OCI-LY1 (cell line): ENCODE measurements at regions not wholly inside any gene's neighbourhood (a gene's known extent, or its start where the extent isn't known, plus 50 kb on each side); places are given as distances from the start of the nearest gene placed in this dataset.

Source experiments
- H2AFZ ChIP-seq: fragments of 200-600 bp; sonication (generic), shearing (Covaris generic); 2 replicates; pipeline ENCODE4 v1.6.0; 2014; ENCODE audit warnings: antibody characterized with exemption, mild to moderate bottlenecking, low read length
- H3F3A ChIP-seq: fragments of 200-600 bp; sonication (generic), shearing (Covaris generic); 2 replicates; pipeline ENCODE4 v1.6.0; 2014; ENCODE audit warnings: mild to moderate bottlenecking, antibody characterized with exemption, low read length, moderate library complexity; ENCODE audit not compliant: insufficient read depth
- H3K27ac ChIP-seq: fragments of 200-600 bp; sonication (generic); 2 replicates; pipeline ENCODE4 v1.5.1; 2014; ENCODE audit warnings: low read length, mixed run types, mild to moderate bottlenecking, low read depth; ENCODE audit not compliant: poor library complexity, severe bottlenecking
- H3K27me3 ChIP-seq: fragments of 200-600 bp; sonication (generic); 2 replicates; pipeline ENCODE4 v1.6.0; 2014; ENCODE audit warnings: antibody characterized with exemption, mild to moderate bottlenecking, low read length, moderate library complexity; ENCODE audit not compliant: insufficient read depth
- H3K36me3 ChIP-seq: fragments of 200-600 bp; sonication (generic); 2 replicates; pipeline ENCODE4 v1.6.1; 2014; ENCODE audit warnings: mild to moderate bottlenecking, antibody characterized with exemption, low read length, moderate library complexity, mixed read lengths; ENCODE audit not compliant: insufficient read depth
- H3K4me1 ChIP-seq: fragments of 200-600 bp; sonication (generic); 2 replicates; pipeline ENCODE4 v1.5.1; 2014; ENCODE audit warnings: mild to moderate bottlenecking, low read length, moderate library complexity; ENCODE audit not compliant: insufficient read depth, severe bottlenecking
- H3K4me2 ChIP-seq: fragments of 200-600 bp; sonication (generic), shearing (Covaris generic); 2 replicates; pipeline ENCODE4 v1.6.1; 2014; ENCODE audit warnings: low read length
- H3K4me3 ChIP-seq: fragments of 200-600 bp; sonication (generic); 2 replicates; pipeline ENCODE4 v1.5.1; 2014; ENCODE audit warnings: low read length, low read depth, mild to moderate bottlenecking, mixed read lengths; ENCODE audit not compliant: poor library complexity, severe bottlenecking
- H3K79me2 ChIP-seq: fragments of 200-600 bp; shearing (Covaris generic); 2 replicates; pipeline ENCODE4 v1.6.1; 2016; ENCODE audit warnings: mixed run types, low read length, mixed read lengths; ENCODE audit not compliant: insufficient read depth
- H3K9ac ChIP-seq: fragments of 200-600 bp; sonication (generic), shearing (Covaris generic); 2 replicates; pipeline ENCODE4 v1.6.1; 2014; ENCODE audit warnings: mild to moderate bottlenecking, low read length, mixed read lengths
- H3K9me2 ChIP-seq: fragments of 200-600 bp; sonication (generic), shearing (Covaris generic); 2 replicates; pipeline ENCODE4 v1.6.1; 2014; ENCODE audit warnings: low read depth, mild to moderate bottlenecking, low read length, mixed read lengths
- H3K9me3 ChIP-seq: fragments of 200-600 bp; shearing (Covaris generic); 2 replicates; pipeline ENCODE4 v1.6.1; 2014; ENCODE audit warnings: low read length, mixed read lengths
- H4K20me1 ChIP-seq: fragments of 200-600 bp; sonication (generic), shearing (Covaris generic); 2 replicates; pipeline ENCODE4 v1.6.0; 2016; ENCODE audit warnings: mild to moderate bottlenecking, low read length; ENCODE audit not compliant: insufficient read depth
- EZH2 ChIP-seq: fragments of 200-600 bp; sonication (generic), shearing (Covaris generic); IDR thresholded peaks from 2 replicates; pipeline ENCODE4 v1.8.0; 2017; ENCODE audit warnings: borderline replicate concordance, mixed run types, mild to moderate bottlenecking, antibody characterized with exemption, low read length, moderate library complexity, mixed read lengths
- TF ChIP-seq, protein P1 (sequence below): fragments of 200-600 bp; sonication (generic), shearing (Covaris generic); IDR thresholded peaks from 2 replicates; pipeline ENCODE4 v1.5.1; 2017; ENCODE audit warnings: mild to moderate bottlenecking, antibody characterized with exemption, low read length, moderate library complexity, mixed read lengths

DNA sequence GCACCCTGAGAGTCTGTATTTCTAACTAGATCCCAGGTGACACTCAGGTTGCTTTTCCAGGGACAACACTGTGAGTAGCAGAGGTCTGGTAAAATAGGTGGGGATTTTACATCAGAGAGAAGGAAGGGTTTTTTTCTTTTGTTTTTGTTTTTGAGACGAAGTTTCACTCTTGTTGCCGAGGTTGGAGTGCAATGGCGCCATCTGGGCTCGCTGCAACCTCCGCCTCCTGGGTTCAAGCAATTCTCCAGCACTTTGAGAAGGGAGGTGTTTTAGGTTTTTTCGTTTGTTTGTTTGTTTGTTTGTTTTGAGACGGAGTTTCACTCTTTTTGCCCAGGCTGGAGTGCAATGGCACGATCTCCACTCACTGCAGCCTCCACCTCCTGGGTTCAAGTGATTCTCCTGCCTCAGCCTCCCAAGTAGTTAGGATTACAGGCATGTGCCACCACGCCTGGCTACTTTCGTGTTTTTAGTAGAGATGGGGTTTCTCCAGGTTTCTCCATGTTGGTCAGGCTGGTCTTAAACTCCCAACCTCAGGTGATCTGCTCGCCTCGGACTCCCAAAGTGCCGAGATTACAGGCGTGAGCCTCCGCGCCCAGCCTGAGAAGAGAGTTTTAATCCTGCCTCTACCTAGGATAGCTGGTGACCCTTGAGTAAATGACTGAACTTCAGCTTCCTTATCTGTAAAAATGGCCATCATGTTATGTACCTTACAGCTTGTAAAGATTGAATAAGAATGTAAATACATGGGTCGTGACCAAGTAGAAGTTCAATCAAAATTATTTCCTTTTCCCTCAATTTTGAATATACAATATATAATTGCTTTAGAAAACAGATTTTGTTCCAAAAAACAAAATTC lies 95.9 kb upstream of the FNDC3B start:
- TF ChIP-seq, protein P1, sequence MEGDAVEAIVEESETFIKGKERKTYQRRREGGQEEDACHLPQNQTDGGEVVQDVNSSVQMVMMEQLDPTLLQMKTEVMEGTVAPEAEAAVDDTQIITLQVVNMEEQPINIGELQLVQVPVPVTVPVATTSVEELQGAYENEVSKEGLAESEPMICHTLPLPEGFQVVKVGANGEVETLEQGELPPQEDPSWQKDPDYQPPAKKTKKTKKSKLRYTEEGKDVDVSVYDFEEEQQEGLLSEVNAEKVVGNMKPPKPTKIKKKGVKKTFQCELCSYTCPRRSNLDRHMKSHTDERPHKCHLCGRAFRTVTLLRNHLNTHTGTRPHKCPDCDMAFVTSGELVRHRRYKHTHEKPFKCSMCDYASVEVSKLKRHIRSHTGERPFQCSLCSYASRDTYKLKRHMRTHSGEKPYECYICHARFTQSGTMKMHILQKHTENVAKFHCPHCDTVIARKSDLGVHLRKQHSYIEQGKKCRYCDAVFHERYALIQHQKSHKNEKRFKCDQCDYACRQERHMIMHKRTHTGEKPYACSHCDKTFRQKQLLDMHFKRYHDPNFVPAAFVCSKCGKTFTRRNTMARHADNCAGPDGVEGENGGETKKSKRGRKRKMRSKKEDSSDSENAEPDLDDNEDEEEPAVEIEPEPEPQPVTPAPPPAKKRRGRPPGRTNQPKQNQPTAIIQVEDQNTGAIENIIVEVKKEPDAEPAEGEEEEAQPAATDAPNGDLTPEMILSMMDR, result no peak
- no peak for TF ChIP-seq EZH2
- H3K27me3 ChIP-seq, result no peaks in the 10 kb centered on the region
- H3K9me2 ChIP-seq, result no peaks in the 10 kb centered on the region
- no peak overlapping the region for H3K4me3 ChIP-seq
- no peaks in the 10 kb centered on the region for H3K9me3 ChIP-seq
- H3K27ac ChIP-seq, result no peak overlapping the region
- H3K79me2 ChIP-seq, result no peaks in the 10 kb centered on the region
- no peaks in the 10 kb centered on the region for H3F3A ChIP-seq
- H3K36me3 ChIP-seq, result no peaks in the 10 kb centered on the region
- H3K4me2 ChIP-seq, result no peak overlapping the region
- no peaks in the 10 kb centered on the region for H3K4me1 ChIP-seq
- no peaks in the 10 kb centered on the region for H4K20me1 ChIP-seq
- no peak overlapping the region for H2AFZ ChIP-seq
- H3K9ac ChIP-seq, result no peak overlapping the region

DNA sequence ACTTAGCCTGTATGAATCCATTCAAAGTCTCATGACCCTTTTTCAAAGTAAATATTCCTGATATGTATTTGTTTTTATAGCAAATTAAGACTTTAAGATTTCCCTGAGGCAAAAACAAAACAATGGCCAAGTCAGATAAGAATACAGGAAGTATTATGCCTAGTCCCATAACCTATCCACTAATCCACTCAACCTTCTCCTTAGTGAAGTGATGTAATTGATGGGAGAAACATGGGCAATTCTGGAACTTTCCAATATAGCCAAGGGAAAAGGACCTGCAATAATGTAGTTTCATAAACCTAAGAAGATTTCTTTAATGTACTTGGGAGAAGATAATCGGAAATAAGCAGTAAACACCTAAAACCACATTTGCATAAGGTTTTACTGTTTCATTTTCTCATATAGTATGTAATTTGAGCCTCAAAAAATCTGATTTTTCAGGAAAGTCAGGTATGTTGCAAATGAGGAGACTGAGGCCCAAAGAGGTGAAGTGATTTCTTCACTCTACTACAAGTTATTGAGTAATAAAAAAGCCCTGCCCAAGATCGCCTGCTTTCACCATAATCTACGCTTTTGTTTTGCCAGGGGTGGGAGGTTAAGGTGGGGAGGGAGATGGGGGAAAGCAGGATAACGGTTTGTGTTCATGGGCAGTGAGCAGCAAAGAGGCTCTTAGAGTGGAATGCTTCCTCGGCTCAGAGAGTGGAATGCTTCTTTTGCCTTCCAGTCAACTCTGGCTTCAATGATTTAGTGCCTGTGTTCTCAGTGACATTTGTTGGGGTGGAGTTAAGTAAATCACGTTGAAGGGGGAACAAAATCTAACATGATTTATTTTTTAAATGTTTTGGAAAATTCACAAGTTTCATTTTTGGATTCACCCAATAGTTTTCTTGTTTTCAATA lies 95.0 kb upstream of the FNDC3B start:
- Histone ChIP-seq H3K4me1 (no peaks in the 10 kb centered on the region), H4K20me1 (no peaks in the 10 kb centered on the region), H3F3A (no peaks in the 10 kb centered on the region), H3K9me2 (no peaks in the 10 kb centered on the region), H3K79me2 (no peaks in the 10 kb centered on the region), H3K36me3 (no peaks in the 10 kb centered on the region), H3K27ac (no peak overlapping the region), H2AFZ (no peak overlapping the region), H3K4me2 (no peak overlapping the region), H3K9me3 (no peaks in the 10 kb centered on the region), H3K4me3 (no peak overlapping the region), H3K27me3 (no peaks in the 10 kb centered on the region), H3K9ac (no peak overlapping the region)
- TF ChIP-seq, protein P1, result no peak
- TF ChIP-seq EZH2, result no peak

DNA sequence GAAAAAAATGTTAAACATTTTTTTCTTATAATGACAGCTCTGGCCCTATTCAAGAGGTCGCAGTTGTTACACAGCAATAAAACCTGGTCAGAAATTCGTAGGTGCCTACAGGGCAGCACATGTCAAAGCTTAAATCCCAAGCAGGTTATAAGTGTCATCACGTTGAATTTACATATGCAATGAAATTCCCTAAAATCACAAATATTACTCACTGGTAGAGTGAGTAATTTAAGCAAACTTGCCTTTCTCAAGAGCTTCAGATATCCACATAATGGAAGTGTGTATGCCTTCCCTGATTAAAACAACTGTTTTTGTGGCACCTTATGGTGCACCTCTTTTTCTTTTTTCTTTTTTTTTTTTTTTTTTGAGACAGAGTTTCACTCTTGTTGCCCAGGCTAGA lies 90.7 kb upstream of the FNDC3B start:
- no peaks in the 10 kb centered on the region for H4K20me1 ChIP-seq
- no peaks in the 10 kb centered on the region for H3F3A ChIP-seq
- no peak overlapping the region for H2AFZ ChIP-seq
- no peak overlapping the region for H3K27ac ChIP-seq
- H3K4me3 ChIP-seq, result no peak overlapping the region
- H3K9me3 ChIP-seq, result no peaks in the 10 kb centered on the region
- TF ChIP-seq EZH2, result no peak
- TF ChIP-seq, protein P1, result no peak
- no peaks in the 10 kb centered on the region for H3K27me3 ChIP-seq
- H3K36me3 ChIP-seq, result no peaks in the 10 kb centered on the region
- no peaks in the 10 kb centered on the region for H3K79me2 ChIP-seq
- no peaks in the 10 kb centered on the region for H3K4me1 ChIP-seq
- H3K4me2 ChIP-seq, result no peak overlapping the region
- H3K9ac ChIP-seq, result no peak overlapping the region
- H3K9me2 ChIP-seq, result no peaks in the 10 kb centered on the region
